GM12878 (cell line): ENCODE measurements at regions not wholly inside any gene's neighbourhood (a gene's known extent, or its start where the extent isn't known, plus 50 kb on each side); places are given as distances from the start of the nearest gene placed in this dataset.

ENCODE experiments used
- ATAC-seq: fragments of 200-7000 bp; cut with Tn5 transposase; 3 replicates; pipeline ENCODE4 v1.9.1; 2020; ENCODE audit warnings: mild to moderate bottlenecking, moderate library complexity
- BruUV-seq: library from RNA; stranded (reverse); fragments of 400-500 nt; replicated peaks from 2 replicates; lab custom pipeline; 2021; lab: Mats Ljungman, UMichigan
- CTCF ChIA-PET: fragments of 300-600 bp; sonication (Branson Sonifier 250); formaldehyde crosslinking; extraction: SDS; loops from one replicate; lab custom pipeline; 2021; ENCODE audit warnings: inconsistent platforms; lab: Yijun Ruan, JAX
- POLR2A ChIA-PET: fragments of 350-600 bp; formaldehyde crosslinking; extraction: SDS; loops from one replicate; lab custom pipeline; 2021; ENCODE audit warnings: inconsistent platforms; lab: Charles Lee
- RAD21 ChIA-PET: fragments of 300-600 bp; sonication (Branson Sonifier 250); formaldehyde crosslinking; loops from one replicate; lab custom pipeline; 2023; ENCODE audit warnings: antibody characterized with exemption; ENCODE audit not compliant: unreplicated experiment; lab: Charles Lee
- SMC1A ChIA-PET: fragments of 300-600 bp; sonication (Branson Sonifier 250); formaldehyde crosslinking; loops from one replicate; lab custom pipeline; 2023; ENCODE audit not compliant: unreplicated experiment, uncharacterized antibody; lab: Charles Lee
- DNase-seq: peaks from one replicate; pipeline ENCODE4 v3.0.0-alpha.2; 2011; ENCODE audit warnings: low read depth, low spot score
- FAIRE-seq: peaks from 3 replicates; lab custom pipeline; 2011; peaks lifted over from hg19 to GRCh38; lab: Jason Lieb, UNC
- H2AFZ ChIP-seq: 2 replicates; pipeline ENCODE4 v1.6.0; 2011; ENCODE audit warnings: low read depth, low read length, control low read depth; ENCODE audit not compliant: control insufficient read depth
- H3K27ac ChIP-seq: 2 replicates; pipeline ENCODE4 v1.5.1; 2011; ENCODE audit warnings: control low read depth; ENCODE audit not compliant: control insufficient read depth, insufficient read depth
- H3K27me3 ChIP-seq, 2 experiments: replicated peaks in 1 of 2; 2 replicates each; pipeline versions ENCODE4 v1.6.0 to v1.6.1; 2011; ENCODE audit warnings: low read length in 1 of 2; ENCODE audit not compliant: control insufficient read depth in 2 of 2, insufficient read depth in 2 of 2
- H3K36me3 ChIP-seq, 2 experiments: 2 replicates each; pipeline ENCODE4 v1.5.1; 2011; ENCODE audit warnings: low read length in 1 of 2; ENCODE audit not compliant: control insufficient read depth in 2 of 2, insufficient read depth in 2 of 2
- H3K4me1 ChIP-seq: 2 replicates; pipeline ENCODE4 v1.6.1; 2011; ENCODE audit warnings: mild to moderate bottlenecking, low read length, moderate library complexity, mixed read lengths; ENCODE audit not compliant: control insufficient read depth, insufficient read depth
- H3K4me2 ChIP-seq: 2 replicates; pipeline ENCODE4 v1.6.0; 2011; ENCODE audit warnings: control low read depth; ENCODE audit not compliant: control insufficient read depth, insufficient read depth
- H3K4me3 ChIP-seq: fragments of 200-600 bp; sonication (generic); 2 replicates; pipeline ENCODE4 v1.5.1; 2016
- H3K79me2 ChIP-seq: 2 replicates; pipeline ENCODE4 v1.6.0; 2011; ENCODE audit warnings: low read length; ENCODE audit not compliant: control insufficient read depth, insufficient read depth
- H3K9ac ChIP-seq: 2 replicates; pipeline ENCODE4 v1.8.0; 2011; ENCODE audit warnings: low read length, control low read depth, mixed read lengths; ENCODE audit not compliant: control insufficient read depth, insufficient read depth
- H3K9me3 ChIP-seq: replicated peaks from 3 replicates; pipeline ENCODE4 v1.5.1; 2011; ENCODE audit warnings: mild to moderate bottlenecking, low read length; ENCODE audit not compliant: control insufficient read depth, insufficient read depth
- H4K20me1 ChIP-seq: 2 replicates; pipeline ENCODE4 v1.6.0; 2011; ENCODE audit not compliant: control insufficient read depth, insufficient read depth
- CREM ChIP-seq: IDR thresholded peaks from 2 replicates; pipeline ENCODE4 v1.6.1; 2014; ENCODE audit warnings: antibody characterized with exemption, low read depth
- FOXM1 ChIP-seq: IDR thresholded peaks from 2 replicates; pipeline ENCODE4 v1.6.1; 2012; ENCODE audit warnings: low read depth, mild to moderate bottlenecking, inconsistent platforms, low read length, moderate library complexity
- IKZF2 ChIP-seq, 2 experiments: fragments of 450-650 bp; IDR thresholded peaks; 2 replicates each; pipeline ENCODE4 v1.6.1; 2017; ENCODE audit warnings: mild to moderate bottlenecking in 2 of 2, moderate library complexity in 2 of 2
- MXI1 ChIP-seq: fragments of 150-350 bp; IDR thresholded peaks from 2 replicates; pipeline ENCODE4 v1.6.1; 2011; ENCODE audit warnings: low read depth, mild to moderate bottlenecking, inconsistent platforms, low read length, improper control_type of control experiment
- NR2C1 ChIP-seq: fragments of 450-650 bp; IDR thresholded peaks from 2 replicates; pipeline ENCODE4 v1.6.1; 2017; ENCODE audit warnings: antibody characterized with exemption, mild to moderate bottlenecking, moderate library complexity
- POLR2AphosphoS5 ChIP-seq: IDR thresholded peaks from 2 replicates; pipeline ENCODE4 v1.6.1; 2011; ENCODE audit warnings: mild to moderate bottlenecking, low read length, inconsistent platforms
- RUNX3 ChIP-seq: IDR thresholded peaks from 2 replicates; pipeline ENCODE4 v1.6.1; 2012; ENCODE audit warnings: low read length, inconsistent platforms
- SMARCA5 ChIP-seq: fragments of 450-650 bp; IDR thresholded peaks from 2 replicates; pipeline ENCODE4 v1.6.1; 2017; ENCODE audit warnings: mild to moderate bottlenecking
- SRF ChIP-seq, 2 experiments: IDR thresholded peaks; 2 replicates each; pipeline ENCODE4 v1.6.1; 2011; ENCODE audit warnings: low read depth in 2 of 2, low read length in 2 of 2, mild to moderate bottlenecking in 1 of 2, moderate library complexity in 1 of 2
- TBL1XR1 ChIP-seq: IDR thresholded peaks from 2 replicates; pipeline ENCODE4 v1.6.1; 2012; ENCODE audit warnings: low read depth, low read length, improper control_type of control experiment
- YBX1 ChIP-seq: fragments of 450-650 bp; IDR thresholded peaks from 2 replicates; pipeline ENCODE4 v1.6.1; 2016; ENCODE audit warnings: antibody characterized with exemption
- ZBED1 ChIP-seq: IDR thresholded peaks from 2 replicates; pipeline ENCODE4 v1.6.1; 2016; ENCODE audit warnings: borderline replicate concordance
- ZNF274 ChIP-seq: IDR thresholded peaks from one replicate; pipeline ENCODE4 v1.8.0; 2011; ENCODE audit not compliant: insufficient read length, insufficient read depth
- WGBS: methylation state at CpG from one replicate; pipeline ENCODE4 v1.1.6; 2016; ENCODE audit warnings: low lambda C conversion rate; ENCODE audit not compliant: insufficient replicate concordance, insufficient coverage; ENCODE audit errors: missing lambda C conversion rate; 5-methylcytosine and 5-hydroxymethylcytosine counted together
- in situ Hi-C: fragments of 300-500 bp; cut with MboI; formaldehyde crosslinking; loops from 9 replicates; pipeline ENCODE4 v1.14.3; 2018; ENCODE audit warnings: mixed read lengths
- intact Hi-C: fragments of 100-400 bp; cut with micrococcal nuclease; formaldehyde crosslinking; loops from one replicate; pipeline ENCODE4 v1.14.2; 2022; ENCODE audit not compliant: unreplicated experiment
- TF ChIP-seq, protein P1 (sequence below): fragments of 450-650 bp; IDR thresholded peaks from 2 replicates; pipeline ENCODE4 v1.6.1; 2017; ENCODE audit warnings: borderline replicate concordance
- TF ChIP-seq, protein P2 (sequence below): IDR thresholded peaks from 2 replicates; pipeline ENCODE4 v1.6.1; 2012; ENCODE audit warnings: low read depth, low read length, improper control_type of control experiment
- TF ChIP-seq, protein P3 (sequence below): IDR thresholded peaks from 2 replicates; pipeline ENCODE4 v1.6.1; 2011; ENCODE audit warnings: low read depth, low read length, improper control_type of control experiment, borderline replicate concordance
- TF ChIP-seq, protein P4 (sequence below): fragments of 150-350 bp; IDR thresholded peaks from 2 replicates; pipeline ENCODE4 v1.6.1; 2016; ENCODE audit warnings: low read depth, low read length

DNA sequence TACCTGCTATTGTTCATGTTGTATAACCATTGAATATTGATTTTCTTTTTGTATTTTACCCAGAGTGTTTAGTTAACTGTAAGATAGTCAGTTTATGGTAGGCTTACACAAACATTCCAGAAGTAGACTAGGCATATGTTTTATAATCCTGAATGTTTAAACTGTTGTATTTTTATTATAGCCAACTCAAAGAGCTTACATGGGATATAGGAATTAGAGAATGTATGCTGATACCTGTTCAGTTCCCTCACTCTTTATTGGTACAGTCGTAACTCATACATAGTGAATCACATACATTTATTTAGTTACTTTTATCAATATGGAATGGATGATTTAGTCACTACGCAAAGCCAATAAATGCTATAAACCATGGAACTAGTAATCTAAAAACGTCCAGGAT, 657.9 kb downstream of the SLITRK5 start:
- POLR2A ChIA-PET: no interaction called here
- CTCF ChIA-PET: no interaction called here
- SMC1A ChIA-PET: interaction anchor here (1.3 kb wide), 1 partner anchor 19 kb away, joined by 3 read pairs; no protein-coding TSS in a partner anchor

More for the DNA sequence above, 657.9 kb downstream of the SLITRK5 start:
- ATAC-seq (no peak), DNase-seq (no peak)
- no peaks in the 10 kb centered on the region for H3K79me2 ChIP-seq
- no peak overlapping the region for H3K27ac ChIP-seq
- 15% methylated on average over 3 of the region's 3 CpGs for WGBS
- no TSS peak for BruUV-seq
- no peak overlapping the region for H3K9ac ChIP-seq
- TF ChIP-seq FOXM1: no peak
- TF ChIP-seq NR2C1: no peak
- TF ChIP-seq SRF (IDR thresholded peaks at IDR 0.05; ENCODE audit: low read depth in 2 of 2, low read length in 2 of 2): no peak
- TF ChIP-seq, protein P1, sequence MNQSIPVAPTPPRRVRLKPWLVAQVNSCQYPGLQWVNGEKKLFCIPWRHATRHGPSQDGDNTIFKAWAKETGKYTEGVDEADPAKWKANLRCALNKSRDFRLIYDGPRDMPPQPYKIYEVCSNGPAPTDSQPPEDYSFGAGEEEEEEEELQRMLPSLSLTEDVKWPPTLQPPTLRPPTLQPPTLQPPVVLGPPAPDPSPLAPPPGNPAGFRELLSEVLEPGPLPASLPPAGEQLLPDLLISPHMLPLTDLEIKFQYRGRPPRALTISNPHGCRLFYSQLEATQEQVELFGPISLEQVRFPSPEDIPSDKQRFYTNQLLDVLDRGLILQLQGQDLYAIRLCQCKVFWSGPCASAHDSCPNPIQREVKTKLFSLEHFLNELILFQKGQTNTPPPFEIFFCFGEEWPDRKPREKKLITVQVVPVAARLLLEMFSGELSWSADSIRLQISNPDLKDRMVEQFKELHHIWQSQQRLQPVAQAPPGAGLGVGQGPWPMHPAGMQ: no peak
- no peak for TF ChIP-seq RUNX3
- no peak for TF ChIP-seq SMARCA5
- no peak for TF ChIP-seq ZBED1
- TF ChIP-seq CREM: no peak
- no peak for TF ChIP-seq TBL1XR1
- TF ChIP-seq, protein P2, sequence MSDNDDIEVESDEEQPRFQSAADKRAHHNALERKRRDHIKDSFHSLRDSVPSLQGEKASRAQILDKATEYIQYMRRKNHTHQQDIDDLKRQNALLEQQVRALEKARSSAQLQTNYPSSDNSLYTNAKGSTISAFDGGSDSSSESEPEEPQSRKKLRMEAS: no peak
- TF ChIP-seq YBX1: no peak
- TF ChIP-seq, protein P3, sequence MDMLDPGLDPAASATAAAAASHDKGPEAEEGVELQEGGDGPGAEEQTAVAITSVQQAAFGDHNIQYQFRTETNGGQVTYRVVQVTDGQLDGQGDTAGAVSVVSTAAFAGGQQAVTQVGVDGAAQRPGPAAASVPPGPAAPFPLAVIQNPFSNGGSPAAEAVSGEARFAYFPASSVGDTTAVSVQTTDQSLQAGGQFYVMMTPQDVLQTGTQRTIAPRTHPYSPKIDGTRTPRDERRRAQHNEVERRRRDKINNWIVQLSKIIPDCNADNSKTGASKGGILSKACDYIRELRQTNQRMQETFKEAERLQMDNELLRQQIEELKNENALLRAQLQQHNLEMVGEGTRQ: no peak
- TF ChIP-seq, protein P4, sequence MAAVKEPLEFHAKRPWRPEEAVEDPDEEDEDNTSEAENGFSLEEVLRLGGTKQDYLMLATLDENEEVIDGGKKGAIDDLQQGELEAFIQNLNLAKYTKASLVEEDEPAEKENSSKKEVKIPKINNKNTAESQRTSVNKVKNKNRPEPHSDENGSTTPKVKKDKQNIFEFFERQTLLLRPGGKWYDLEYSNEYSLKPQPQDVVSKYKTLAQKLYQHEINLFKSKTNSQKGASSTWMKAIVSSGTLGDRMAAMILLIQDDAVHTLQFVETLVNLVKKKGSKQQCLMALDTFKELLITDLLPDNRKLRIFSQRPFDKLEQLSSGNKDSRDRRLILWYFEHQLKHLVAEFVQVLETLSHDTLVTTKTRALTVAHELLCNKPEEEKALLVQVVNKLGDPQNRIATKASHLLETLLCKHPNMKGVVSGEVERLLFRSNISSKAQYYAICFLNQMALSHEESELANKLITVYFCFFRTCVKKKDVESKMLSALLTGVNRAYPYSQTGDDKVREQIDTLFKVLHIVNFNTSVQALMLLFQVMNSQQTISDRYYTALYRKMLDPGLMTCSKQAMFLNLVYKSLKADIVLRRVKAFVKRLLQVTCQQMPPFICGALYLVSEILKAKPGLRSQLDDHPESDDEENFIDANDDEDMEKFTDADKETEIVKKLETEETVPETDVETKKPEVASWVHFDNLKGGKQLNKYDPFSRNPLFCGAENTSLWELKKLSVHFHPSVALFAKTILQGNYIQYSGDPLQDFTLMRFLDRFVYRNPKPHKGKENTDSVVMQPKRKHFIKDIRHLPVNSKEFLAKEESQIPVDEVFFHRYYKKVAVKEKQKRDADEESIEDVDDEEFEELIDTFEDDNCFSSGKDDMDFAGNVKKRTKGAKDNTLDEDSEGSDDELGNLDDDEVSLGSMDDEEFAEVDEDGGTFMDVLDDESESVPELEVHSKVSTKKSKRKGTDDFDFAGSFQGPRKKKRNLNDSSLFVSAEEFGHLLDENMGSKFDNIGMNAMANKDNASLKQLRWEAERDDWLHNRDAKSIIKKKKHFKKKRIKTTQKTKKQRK: no peak
- no peak for TF ChIP-seq ZNF274
- no peak for TF ChIP-seq IKZF2 (IDR thresholded peaks at IDR 0.05)
- no peak for TF ChIP-seq MXI1
- no peak for TF ChIP-seq POLR2AphosphoS5
- TF ChIP-seq, all 136 proteins: peak for 0
- Histone ChIP-seq H3K4me3 (no peak overlapping the region), H3K4me1 (no peaks in the 10 kb centered on the region), H3K4me2 (no peak overlapping the region), H4K20me1 (no peaks in the 10 kb centered on the region), H2AFZ (no peak overlapping the region), H3K27me3 (no peaks in the 10 kb centered on the region), H3K9me3 (no peaks in the 10 kb centered on the region), H3K36me3 (no peaks in the 10 kb centered on the region)
- RAD21 ChIA-PET: no interaction called here
- no peak for FAIRE-seq
- in situ Hi-C loops (no loop called here), intact Hi-C loops (no loop called here)
